Endothelial cell of umbilical vein (primary cell): ENCODE measurements at regions not wholly inside any gene's neighbourhood (a gene's known extent, or its start where the extent isn't known, plus 50 kb on each side); places are given as distances from the start of the nearest gene placed in this dataset.

ENCODE experiments used
- BruUV-seq: library from RNA; stranded (reverse); fragments of 400-500 nt; replicated peaks from 2 replicates; lab custom pipeline; 2021; lab: Mats Ljungman, UMichigan
- CTCF ChIA-PET: fragments of 300-600, 350-600 bp; sonication (Branson Sonifier 250); formaldehyde crosslinking; loops from one replicate; lab custom pipeline; 2021; ENCODE audit warnings: antibody characterized with exemption, inconsistent platforms; lab: Charles Lee
- POLR2A ChIA-PET: fragments of 300-600, 350-600 bp; sonication (Branson Sonifier 250); formaldehyde crosslinking; loops from one replicate; lab custom pipeline; 2021; ENCODE audit warnings: antibody characterized with exemption, inconsistent platforms; lab: Charles Lee
- DNase-seq: peaks from one replicate; pipeline ENCODE4 v3.0.0-alpha.2; 2011; ENCODE audit warnings: low read depth, low spot score
- FAIRE-seq: peaks from 2 replicates; lab custom pipeline; 2011; peaks lifted over from hg19 to GRCh38; lab: Jason Lieb, UNC
- H2AFZ ChIP-seq: 2 replicates; pipeline ENCODE4 v1.6.0; 2012; ENCODE audit warnings: low read depth, low read length, control low read depth, inconsistent platforms
- H3K27ac ChIP-seq: 2 replicates; pipeline ENCODE4 v1.5.1; 2011; ENCODE audit warnings: low read depth, mild to moderate bottlenecking, control low read depth, low read length, moderate library complexity; ENCODE audit not compliant: insufficient read depth
- H3K27me3 ChIP-seq, 2 experiments: 2 replicates each; pipeline versions ENCODE4 v1.6.0 to v1.6.1; 2011; ENCODE audit warnings: low read length in 2 of 2, mixed read lengths in 1 of 2; ENCODE audit not compliant: control insufficient read depth in 2 of 2, insufficient read depth in 2 of 2
- H3K36me3 ChIP-seq, 2 experiments: 2 replicates in 1 of 2; 3 replicates in 1 of 2; pipeline ENCODE4 v1.5.1; 2011; ENCODE audit warnings: low read length in 2 of 2, mild to moderate bottlenecking in 1 of 2, moderate library complexity in 1 of 2; ENCODE audit not compliant: control insufficient read depth in 2 of 2, insufficient read depth in 2 of 2; ENCODE audit errors: extremely low read depth in 1 of 2
- H3K4me1 ChIP-seq: 3 replicates; pipeline ENCODE4 v1.5.1; 2011; ENCODE audit warnings: mild to moderate bottlenecking, low read length; ENCODE audit not compliant: control insufficient read depth, insufficient read depth; ENCODE audit errors: extremely low read depth
- H3K4me2 ChIP-seq: 2 replicates; pipeline ENCODE4 v1.6.1; 2011; ENCODE audit warnings: low read length, control low read depth, mixed read lengths; ENCODE audit not compliant: insufficient read depth
- H3K4me3 ChIP-seq, 3 experiments: fragments of 200-600 bp in 1 of 3; sonication (generic), shearing (Covaris generic) in 1 of 3; replicated peaks in 1 of 3; 2 replicates each; pipeline ENCODE4 v1.5.1; 2011 to 2016; ENCODE audit warnings: control low read depth in 3 of 3, low read length in 3 of 3, mild to moderate bottlenecking in 2 of 3, inconsistent platforms in 1 of 3, low read depth in 1 of 3, moderate library complexity in 1 of 3; ENCODE audit not compliant: insufficient read depth in 1 of 3
- H3K79me2 ChIP-seq: 2 replicates; pipeline ENCODE4 v1.6.0; 2012; ENCODE audit warnings: low read length, inconsistent platforms; ENCODE audit not compliant: control insufficient read depth, insufficient read depth
- H3K9ac ChIP-seq: replicated peaks from 2 replicates; pipeline ENCODE3; 2011; ENCODE audit warnings: low read length, control low read depth; ENCODE audit not compliant: insufficient read depth; ENCODE audit errors: extremely low read depth
- H3K9me1 ChIP-seq: replicated peaks from 3 replicates; pipeline ENCODE4 v1.6.0; 2011; ENCODE audit warnings: mild to moderate bottlenecking, low read length; ENCODE audit not compliant: control insufficient read depth, insufficient read depth; ENCODE audit errors: extremely low read depth
- H3K9me3 ChIP-seq: replicated peaks from 2 replicates; pipeline ENCODE4 v1.5.1; 2012; ENCODE audit warnings: low read length, inconsistent platforms; ENCODE audit not compliant: control insufficient read depth, insufficient read depth
- H4K20me1 ChIP-seq: replicated peaks from 2 replicates; pipeline ENCODE3; 2011; ENCODE audit warnings: mild to moderate bottlenecking, low read length; ENCODE audit not compliant: control insufficient read depth, insufficient read depth; ENCODE audit errors: extremely low read depth
- CTCF ChIP-seq, 2 donors: IDR thresholded peaks; 1 replicate in 1 of 2; 2 replicates in 1 of 2; pipeline ENCODE4 v1.5.1; 2011; ENCODE audit warnings: low read length in 2 of 2, mild to moderate bottlenecking in 2 of 2, moderate library complexity in 2 of 2, control low read depth in 1 of 2, inconsistent platforms in 1 of 2, low read depth in 1 of 2; ENCODE audit not compliant: insufficient read depth in 1 of 2; ENCODE audit errors: extremely low read depth in 1 of 2
- EZH2 ChIP-seq: IDR thresholded peaks from 2 replicates; pipeline ENCODE4 v1.6.1; 2012; ENCODE audit warnings: borderline replicate concordance, low read depth, mild to moderate bottlenecking, moderate library complexity, low read length, inconsistent platforms; ENCODE audit not compliant: severe bottlenecking
- FOS ChIP-seq: IDR thresholded peaks from 2 replicates; pipeline ENCODE4 v1.6.1; 2011; ENCODE audit warnings: mild to moderate bottlenecking, low read length, moderate library complexity, borderline replicate concordance; ENCODE audit not compliant: insufficient read depth
- GATA2 ChIP-seq: IDR thresholded peaks from 2 replicates; pipeline ENCODE4 v1.7.0; 2011; ENCODE audit warnings: low read depth, mild to moderate bottlenecking, moderate library complexity, mixed read lengths, low read length; ENCODE audit not compliant: insufficient read length, insufficient read depth
- JUN ChIP-seq: IDR thresholded peaks from 2 replicates; pipeline ENCODE4 v1.6.1; 2011; ENCODE audit warnings: borderline replicate concordance, low read depth; ENCODE audit not compliant: insufficient read length, insufficient read depth
- MYC ChIP-seq: IDR thresholded peaks from one replicate; pipeline ENCODE4 v1.6.1; 2011; ENCODE audit warnings: mild to moderate bottlenecking, low read depth, low read length
- POLR2A ChIP-seq: IDR thresholded peaks from 2 replicates; pipeline ENCODE4 v1.6.1; 2012; ENCODE audit warnings: low read depth, mild to moderate bottlenecking, control low read depth, low read length
- POLR2AphosphoS5 ChIP-seq: IDR thresholded peaks from 2 replicates; pipeline ENCODE4 v1.6.1; 2012; ENCODE audit warnings: low read depth, mild to moderate bottlenecking, control low read depth, low read length, moderate library complexity; ENCODE audit not compliant: insufficient read depth
- dilution Hi-C: fragments of 300-500 bp; cut with MboI; formaldehyde crosslinking; loops from one replicate; pipeline ENCODE4 v1.15.0; 2019; ENCODE audit warnings: low sequenced_read_pairs; ENCODE audit not compliant: extremely low pct_ligation_motif_present
- intact Hi-C: fragments of 100-400 bp; cut with micrococcal nuclease; formaldehyde crosslinking; loops from one replicate; pipeline ENCODE4 v1.10.0; 2022
- TF ChIP-seq, protein P1 (sequence below): IDR thresholded peaks from 2 replicates; pipeline ENCODE4 v1.6.1; 2011; ENCODE audit not compliant: insufficient read depth, insufficient read length

DNA sequence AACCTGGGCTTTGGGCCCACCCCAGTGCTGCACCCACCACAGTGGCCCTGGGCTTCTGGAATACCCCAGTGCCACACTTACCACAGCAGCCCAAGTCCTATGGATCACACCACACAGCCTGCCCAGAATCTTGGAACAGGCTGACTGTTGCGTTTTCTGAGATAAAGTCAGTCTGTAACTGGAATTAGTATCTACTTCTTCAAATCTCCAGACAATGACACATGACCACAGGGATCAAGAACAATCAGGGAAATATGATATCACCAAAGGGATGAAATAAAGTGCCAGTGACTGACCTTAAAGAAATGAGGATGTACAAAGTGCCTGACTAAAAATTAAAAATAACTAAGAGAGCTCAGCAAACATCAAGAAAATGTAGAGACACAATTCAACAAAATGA, 239.7 kb upstream of the PLD5 start:
- H2AFZ ChIP-seq: no peak overlapping the region
- no peaks in the 10 kb centered on the region for H3K79me2 ChIP-seq
- no peaks in the 10 kb centered on the region for H3K36me3 ChIP-seq
- H4K20me1 ChIP-seq: no peaks in the 10 kb centered on the region
- BruUV-seq: no TSS peak
- no peaks in the 10 kb centered on the region for H3K27me3 ChIP-seq
- H3K9ac ChIP-seq: no peak overlapping the region
- dilution Hi-C loops (no loop called here), intact Hi-C loops (no loop called here)
- FAIRE-seq (no peak), DNase-seq (no peak)
- no peaks in the 10 kb centered on the region for H3K9me1 ChIP-seq
- H3K27ac ChIP-seq: no peak overlapping the region
- no peak for TF ChIP-seq FOS
- TF ChIP-seq MYC: no peak
- no peak for TF ChIP-seq POLR2A
- TF ChIP-seq EZH2: no peak
- no peak for TF ChIP-seq POLR2AphosphoS5
- TF ChIP-seq GATA2: no peak
- TF ChIP-seq, protein P1, sequence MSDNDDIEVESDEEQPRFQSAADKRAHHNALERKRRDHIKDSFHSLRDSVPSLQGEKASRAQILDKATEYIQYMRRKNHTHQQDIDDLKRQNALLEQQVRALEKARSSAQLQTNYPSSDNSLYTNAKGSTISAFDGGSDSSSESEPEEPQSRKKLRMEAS: no peak
- TF ChIP-seq JUN: no peak
- no peak for TF ChIP-seq CTCF (IDR thresholded peaks at IDR 0.05; ENCODE audit: extremely low read depth in 1 of 2, insufficient read depth in 1 of 2, low read depth in 1 of 2, low read length in 2 of 2)
- H3K9me3 ChIP-seq: peaks cover 2% of the 10 kb centered on the region
- no peaks in the 10 kb centered on the region for H3K4me1 ChIP-seq
- H3K4me2 ChIP-seq: no peak overlapping the region
- CTCF ChIA-PET: no interaction called here
- POLR2A ChIA-PET: no interaction called here
- H3K4me3 ChIP-seq: no peak overlapping the region
